Islet precursor cell (in vitro differentiated cells): ENCODE measurements at regions not wholly inside any gene's neighbourhood (a gene's known extent, or its start where the extent isn't known, plus 50 kb on each side); places are given as distances from the start of the nearest gene placed in this dataset.

Experiments used
- DNase-seq: peaks from one replicate; pipeline ENCODE4 v3.0.0-alpha.2; 2018

DNA sequence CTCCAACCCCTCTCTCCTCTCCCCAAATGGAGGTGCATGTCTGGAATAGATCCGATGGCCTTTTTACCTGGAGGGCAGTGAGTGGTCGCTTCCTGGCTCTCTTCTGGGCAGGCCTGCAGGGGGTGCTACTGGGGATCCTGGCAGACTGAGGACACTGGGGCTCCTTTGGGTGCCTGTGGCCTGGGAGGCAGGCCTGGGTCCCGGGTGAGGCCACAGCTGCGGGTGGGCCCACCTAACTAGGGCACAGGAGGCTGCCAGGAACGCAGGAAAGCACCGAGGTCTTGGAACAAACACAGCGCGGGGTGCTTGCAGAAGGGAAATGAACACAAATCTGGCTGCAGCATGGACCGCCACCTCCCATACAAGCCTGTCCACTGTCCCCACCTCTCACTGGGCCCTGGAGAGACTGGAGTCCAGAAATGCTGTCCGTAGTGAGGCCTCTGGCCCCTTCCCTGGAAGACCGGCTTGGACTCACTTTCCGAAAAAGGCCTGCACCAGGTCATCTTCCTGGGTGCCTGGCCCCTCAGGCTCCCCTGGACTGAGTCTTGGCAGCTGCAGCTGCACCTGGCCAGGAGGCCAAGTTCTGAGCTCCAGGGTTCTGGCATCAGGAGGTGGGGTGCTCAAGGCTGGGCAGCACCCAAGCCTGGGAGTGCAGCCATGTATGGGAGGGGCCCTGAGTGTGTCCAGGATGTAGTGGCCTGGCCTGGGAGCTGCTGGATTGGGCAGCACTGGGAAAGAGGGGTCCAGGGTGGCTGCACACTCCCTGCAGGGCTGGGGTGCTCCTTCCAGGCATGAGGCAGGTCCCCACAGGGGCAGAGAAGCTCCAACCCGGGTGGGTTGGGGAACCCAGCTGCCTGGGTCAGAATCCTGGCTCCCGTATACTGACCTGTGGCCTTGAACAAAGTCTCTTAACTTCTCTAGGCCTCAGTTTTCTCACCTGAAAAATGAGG, 195.1 kb downstream of the IRF8 start:
- no peak for DNase-seq

DNA sequence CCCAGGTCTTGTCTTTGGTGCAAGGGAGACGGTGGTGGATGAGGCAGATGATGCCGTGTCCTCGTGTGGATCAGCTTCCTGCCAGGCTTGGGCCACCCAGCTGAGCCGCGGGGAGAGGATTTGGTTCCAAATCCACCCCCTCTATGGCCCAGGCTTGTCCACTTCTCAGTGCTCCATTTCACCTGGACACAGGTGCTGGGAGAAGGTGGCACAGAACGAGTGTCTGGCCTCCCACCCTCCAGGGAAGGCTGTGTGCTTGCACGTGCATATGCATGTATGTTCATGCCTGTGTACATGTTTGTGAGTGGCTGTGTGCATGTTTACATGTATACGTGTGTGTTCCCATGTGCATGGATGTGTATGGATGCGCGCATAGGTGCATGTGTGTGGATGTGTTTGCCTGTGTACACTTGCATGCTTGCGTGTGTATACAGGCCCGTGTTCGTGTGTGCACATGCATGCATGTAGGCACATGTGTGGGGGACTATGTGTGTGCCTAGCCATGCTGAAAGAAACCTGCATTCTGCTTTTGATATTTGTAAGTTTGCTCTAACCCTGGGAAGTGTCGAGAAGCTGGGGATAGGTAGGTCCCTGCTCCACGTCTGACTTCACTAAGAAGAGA, 196.3 kb downstream of the IRF8 start:
- DNase-seq, result no peak

DNA sequence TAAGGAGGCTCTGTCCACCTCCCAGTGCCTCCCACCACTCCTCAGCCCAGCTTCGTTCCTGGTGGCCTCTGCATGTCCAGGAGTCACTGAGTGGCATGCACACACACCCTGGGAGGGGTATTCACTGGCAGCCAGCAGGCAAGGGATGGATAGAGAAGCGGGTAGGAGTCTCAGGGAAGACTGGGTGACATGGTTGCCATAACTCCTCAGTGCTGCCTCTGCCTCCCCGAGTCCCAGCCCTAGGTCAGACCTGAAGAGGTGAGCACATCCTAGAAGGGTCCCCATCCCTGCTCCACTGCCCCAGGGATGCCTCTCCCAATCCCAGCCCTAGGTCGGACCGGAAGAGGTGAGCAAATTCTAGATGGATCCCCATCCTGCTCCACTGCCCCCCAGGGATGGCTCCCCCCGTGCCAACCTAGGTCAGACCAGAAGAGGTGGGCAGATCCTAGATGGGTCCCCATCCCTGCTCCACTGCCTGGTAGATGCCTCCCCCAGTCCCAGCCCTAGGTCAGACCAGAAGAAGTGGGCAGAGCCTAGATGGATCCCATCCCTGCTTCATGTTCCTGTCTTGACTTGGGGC, 197.0 kb downstream of the IRF8 start:
- DNase-seq, result no peak

DNA sequence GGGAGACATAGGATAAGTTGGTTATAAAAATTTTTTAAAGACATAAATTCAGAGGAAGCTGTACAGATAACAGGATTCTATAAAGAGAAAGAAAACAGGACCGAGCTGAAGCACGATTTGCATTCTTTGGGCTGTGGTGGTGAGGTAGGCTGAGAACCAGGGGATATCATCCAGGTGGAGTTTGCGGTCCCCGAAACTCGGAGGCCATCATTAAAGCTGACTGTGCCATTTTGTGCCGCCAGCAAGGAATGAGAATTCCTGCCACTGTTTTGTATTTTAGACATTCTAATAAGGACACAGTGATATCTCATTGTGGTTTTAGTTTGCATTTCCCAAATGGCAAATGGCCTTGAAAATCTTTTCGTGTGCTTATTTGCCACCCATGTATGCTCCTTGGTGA, 197.9 kb downstream of the IRF8 start:
- no peak for DNase-seq

DNA sequence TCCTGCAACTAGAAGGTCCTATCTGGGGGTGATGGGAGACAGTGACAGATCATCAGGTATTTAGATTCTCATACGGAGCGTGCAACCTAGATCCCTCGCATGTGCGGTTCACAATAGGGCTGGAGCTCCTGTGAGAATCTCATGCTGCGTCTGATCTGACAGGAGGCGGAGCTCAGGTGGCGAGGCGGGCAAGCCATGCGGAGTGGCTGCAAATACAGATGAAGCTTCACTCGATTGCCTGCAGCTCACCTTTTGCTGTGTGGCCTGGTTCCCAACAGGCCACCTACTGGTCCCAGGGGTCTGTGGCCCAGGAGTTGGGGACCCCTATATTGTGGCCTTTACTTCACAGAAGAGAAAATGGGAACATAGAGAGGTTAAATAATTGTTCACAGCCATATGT, 200.4 kb downstream of the IRF8 start:
- DNase-seq, result no peak

DNA sequence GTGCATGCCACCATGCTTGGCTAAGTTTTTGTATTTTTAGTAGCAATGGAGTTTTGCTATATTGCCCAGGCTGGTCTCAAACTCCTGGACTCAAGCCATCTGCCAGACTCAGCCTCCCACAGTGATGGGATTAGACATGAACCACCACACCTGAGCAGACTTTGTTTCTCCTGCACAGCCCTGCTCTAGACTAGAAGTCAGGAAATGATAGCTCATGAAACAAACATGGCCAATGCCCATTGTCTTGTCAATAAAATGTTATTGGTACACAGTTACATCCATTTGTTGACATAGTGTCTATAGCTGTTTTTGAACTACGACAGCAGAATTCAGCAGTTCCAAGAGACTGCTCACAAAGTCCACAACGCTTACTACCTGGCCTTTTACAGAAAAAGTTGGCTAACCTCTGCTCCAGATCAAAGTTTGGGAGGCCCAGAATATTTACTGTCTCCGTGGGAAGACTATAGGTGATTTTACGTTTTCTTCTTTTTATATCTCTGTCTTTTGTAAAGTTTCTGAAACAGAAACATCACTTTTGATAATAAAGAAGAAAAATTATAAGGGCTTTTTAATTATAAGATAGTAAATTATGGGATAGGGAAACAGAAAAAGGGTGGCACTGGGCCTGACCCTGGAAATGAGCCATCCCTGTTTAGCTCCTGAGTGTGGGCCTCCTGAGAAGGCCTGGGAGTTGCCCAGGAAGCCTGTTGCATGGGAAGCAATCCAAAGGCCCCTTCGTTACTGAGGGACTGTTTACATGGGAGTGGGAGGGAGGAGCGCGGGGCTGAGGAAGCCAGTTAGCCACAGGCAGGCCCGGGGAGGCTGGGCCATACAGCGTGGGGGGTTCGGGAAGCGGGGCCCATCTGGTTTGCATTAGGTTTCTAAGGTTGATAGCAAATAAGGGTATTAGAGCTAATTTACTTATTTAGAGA, 201.5 kb downstream of the IRF8 start:
- DNase-seq, result no peak

DNA sequence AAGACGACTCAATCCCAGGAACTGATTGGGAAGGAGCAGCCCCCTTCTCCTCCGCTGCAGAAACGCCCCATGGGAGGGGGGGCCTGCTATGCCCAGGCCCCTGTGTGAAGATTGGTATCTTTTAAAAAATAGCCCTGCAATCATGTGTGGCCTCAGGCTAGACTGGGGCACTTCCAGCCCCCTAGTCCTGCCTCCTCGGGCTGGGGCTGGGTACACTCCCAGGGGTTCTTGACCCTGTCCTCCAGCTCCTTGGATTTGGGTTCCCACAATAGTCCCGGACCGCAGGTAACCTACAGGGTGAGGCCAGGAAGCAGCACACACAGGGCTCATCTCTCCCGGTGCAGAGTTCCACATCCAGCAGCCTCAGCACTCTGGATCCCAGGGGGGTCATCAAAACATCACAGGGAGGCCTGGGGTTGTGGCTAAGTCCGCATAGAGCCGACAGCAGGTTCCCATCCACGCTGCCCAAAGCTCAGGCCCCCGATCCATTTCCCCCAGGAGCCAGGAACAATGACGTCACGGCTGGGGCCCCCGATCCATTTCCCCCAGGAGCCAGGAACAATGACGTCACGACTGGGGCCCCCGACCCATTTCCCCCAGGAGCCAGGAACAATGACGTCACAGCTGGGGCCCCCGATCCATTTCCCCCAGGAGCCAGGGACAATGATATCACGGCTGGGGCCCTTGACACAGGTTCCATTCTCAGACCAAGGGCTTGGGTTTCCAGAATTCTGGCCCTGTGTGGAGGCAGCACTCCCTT, 202.4 kb downstream of the IRF8 start:
- DNase-seq, result no peak

DNA sequence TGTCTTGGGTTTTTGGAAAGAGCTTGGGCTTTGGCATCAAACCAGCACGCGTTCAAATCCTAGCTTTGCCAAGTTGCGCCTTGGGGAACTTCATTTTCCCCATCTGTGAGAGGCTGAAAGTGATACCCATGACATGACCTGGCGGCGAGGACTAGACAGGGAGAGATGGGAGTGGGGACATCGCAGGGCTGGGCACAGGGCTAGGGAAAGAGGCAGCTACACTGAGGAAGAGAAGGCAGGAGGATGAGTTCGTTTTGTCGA, 202.9 kb downstream of the IRF8 start:
- no peak for DNase-seq

DNA sequence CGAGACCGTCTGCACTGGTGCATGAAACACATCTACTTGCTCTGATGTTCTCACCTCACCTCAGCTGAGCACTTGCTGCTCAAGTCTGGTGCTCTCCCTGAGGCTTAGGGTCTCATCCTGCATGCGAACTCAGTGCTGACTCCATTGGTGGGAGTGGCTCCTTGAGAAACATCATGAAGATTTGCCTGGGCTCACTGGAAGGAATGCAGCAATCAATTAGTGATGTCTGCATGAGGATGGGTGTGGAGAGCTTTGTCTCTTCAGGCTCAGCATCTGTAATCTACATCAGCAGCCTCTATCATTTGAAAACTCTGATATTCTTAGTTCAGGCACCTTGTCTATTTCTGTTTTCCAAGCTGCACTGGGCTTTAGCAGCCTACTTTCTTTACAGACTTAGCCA, 204.4 kb downstream of the IRF8 start:
- no peak for DNase-seq

DNA sequence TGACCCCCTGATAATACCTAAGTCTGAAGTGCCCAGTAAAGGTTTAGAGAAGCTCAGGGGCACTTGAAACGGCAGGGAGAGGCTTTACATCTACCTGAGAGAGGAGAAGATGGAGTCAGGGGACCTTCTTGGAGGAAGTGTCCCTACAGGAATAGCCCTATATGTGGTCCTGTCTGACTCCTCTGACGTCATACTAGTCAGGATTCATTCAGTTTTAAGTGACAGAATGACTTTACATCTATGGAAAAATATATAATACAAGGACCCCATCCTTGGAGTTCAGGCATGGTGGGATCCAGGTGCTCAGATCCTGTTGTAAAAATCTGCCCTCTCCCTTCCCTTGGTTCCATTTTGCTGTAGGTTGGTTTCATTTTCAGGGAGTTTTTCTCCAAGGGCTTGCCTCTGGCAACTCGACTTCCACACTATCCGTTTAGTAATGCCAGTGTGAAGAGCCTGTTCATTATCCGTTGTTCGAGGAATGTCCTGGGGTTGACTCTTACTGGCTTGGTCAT, 205.6 kb downstream of the IRF8 start:
- DNase-seq, result no peak

DNA sequence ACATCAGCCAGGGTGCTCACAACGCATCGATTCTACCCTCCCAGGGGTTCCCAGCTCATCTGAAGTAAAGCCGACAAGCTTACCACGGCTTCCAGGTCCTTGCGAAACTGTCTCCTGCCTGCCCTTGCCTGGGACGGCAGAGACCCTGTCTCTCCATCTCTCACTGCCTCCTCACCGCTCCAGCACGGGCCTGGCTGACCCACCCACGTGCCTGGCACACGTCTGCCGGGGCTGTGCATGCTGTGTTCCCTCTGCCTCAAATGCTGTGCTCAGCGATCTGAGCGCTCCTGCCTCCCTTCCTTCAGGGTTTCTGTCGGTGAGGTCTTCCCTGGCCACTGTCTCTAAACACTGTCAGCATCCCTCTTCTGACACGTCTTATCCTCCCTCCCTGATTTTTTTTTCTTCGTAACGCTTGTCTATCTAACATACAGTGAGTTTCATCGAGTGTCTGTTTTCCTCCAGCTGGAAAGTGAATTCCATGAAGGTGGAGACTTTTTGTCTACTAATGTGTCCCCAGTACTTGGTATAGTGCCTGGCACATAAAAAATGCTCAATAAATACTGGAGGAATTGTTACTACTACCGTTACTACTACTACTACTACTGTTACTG, 208.4 kb downstream of the IRF8 start:
- DNase-seq, result no peak

DNA sequence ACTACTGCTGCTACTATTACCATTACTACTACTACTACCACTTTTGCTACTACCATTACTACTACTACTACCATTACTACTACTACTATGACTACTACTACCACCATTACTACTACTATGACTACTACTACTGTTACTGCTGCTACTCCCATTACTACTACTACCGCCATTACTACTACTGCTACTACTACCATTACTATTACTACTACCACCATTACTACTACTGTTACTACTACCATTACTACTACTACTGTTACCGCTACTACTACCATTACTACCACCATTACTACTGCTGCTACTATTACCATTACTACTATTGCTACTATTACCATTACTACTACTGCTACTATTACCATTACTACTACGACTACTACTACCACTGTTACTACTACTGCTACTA, 209.1 kb downstream of the IRF8 start:
- no peak for DNase-seq

DNA sequence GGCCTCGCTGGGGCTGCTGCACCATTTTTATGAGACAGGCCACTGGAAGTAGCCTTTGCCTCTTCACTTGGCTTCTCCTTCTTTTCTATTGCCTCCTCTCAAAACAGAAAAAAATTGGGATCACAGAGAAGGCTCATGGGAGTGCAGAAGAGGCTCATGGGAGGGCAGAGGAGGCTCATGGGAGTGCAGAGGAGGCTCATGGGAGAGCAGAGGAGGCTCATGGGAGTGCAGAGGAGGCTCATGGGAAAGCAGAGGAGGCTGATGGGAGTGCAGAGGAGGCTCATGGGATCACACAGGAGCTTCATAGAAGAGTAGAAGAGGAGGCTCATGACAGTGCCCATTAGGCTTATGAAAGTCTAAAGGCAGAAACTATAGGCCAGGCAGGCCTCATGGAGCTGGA, 211.2 kb downstream of the IRF8 start:
- no peak for DNase-seq

DNA sequence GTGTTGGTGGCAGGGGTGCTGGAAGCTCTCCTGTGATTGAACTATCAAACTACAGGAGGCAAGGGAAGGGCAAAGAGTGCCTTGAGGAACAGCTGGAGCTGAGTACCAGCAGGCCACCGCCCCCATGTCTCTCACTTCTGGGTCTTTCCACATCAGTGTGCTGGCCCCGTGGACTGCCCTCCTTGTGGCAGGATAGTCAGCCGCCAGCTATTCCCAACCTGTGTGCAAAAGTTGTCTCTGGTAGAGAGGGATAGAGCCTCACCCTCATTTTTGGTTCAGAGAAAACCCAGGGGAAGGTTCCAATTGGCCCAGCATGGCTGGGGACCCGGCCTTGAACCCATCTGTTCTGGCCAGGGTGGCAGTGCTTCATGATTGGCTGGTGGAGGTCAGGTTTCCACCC, 211.8 kb downstream of the IRF8 start:
- DNase-seq, result peak; percentile 28

DNA sequence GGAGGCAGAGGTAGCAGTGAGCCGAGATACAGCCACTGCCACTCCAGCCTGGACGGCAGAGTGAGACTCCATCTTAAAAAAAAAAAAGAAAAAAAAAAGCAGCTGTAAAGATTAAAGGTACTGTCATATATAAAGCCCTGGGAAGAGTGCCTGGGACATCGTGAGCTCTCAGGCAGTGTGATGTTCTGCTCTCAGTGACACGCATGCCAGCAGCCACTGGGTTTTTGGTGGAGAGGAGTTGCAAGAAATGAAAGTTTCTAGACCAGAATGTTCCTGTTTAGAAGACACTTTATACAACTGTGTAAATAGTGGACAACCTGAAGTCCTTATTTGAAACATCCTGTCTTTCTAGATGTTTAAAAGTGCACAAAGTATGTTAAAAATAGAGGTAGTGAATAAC, 213.2 kb downstream of the IRF8 start:
- DNase-seq, result no peak

DNA sequence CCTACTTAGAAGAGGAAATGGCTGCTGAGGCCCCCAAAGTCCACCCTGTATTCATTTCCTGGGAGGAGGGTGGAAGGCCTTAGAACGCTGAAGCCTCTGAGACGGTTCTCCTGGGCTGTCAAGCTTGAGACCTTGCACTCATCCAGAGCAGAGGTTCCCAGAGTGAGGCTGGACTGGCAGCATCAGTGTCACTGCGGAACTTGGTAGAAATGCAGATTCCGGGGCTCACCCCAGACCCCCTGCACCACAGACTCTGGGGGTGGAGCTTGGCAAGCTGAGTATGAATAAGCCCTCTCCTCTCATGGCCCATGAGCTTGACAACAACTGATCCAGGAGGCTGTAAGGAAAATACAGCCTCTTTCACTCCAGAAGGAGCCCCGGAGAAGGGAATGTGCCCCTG, 218.3 kb downstream of the IRF8 start:
- DNase-seq, result peak; percentile 43

DNA sequence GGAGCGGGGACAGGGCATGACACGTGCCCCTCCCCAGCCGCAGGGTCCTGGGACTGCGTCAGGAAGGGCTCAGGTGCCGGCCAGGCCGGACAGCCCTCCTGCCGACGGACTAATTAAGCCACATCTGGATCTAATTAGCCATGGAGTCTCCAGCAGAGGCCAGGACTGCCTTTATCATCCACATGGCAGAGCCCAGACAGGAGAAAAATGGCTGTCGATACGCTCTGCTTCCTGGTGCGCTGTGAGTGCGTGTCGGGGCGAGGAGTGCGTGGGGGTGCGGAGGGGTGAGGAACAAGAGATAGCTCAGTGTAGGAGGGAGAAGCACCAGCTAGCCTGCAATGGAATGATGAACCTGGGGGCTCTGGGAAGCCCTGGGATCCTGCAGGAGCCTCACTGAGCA, 218.8 kb downstream of the IRF8 start:
- DNase-seq, result peak; percentile 43

DNA sequence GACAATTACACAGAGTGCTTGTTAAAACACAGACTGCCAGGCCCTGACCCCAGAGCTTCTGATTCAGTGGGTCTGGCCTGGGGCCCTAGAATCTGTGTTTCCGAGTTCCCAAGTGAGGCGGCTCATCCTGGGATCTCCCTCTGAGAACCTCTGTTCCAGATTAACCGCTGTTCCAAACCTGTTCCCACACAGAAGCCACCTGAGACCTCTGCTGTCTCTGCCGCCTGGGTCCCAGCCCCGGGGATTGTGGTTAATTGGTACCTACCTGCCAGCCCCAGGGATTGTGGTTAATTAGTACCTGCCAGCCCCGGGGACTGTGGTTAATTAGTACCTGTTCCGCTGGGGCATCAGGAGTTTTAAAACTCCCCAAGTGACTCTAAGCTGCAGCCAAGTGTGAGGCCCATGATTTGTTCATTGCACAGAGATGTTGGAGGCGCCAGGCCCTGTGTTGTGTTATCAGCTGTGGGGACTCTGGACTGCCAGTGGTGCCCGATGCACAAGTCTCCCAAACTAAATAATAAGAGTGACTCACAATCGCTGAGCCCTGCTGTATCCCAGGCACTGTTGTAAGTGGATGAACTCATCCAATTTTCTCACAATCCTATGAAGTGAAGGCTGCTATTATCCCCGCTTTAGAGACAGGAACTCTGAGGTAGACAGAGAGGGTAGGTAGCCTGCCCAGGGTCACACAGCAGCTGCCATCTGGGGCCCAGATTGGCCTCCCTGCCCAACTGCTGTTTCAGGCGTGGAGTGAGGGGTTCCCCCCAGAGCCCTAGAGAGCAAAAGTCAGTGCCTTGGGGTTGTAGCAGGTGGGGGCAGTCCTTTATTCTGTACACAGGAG, 219.7 kb downstream of the IRF8 start:
- DNase-seq, result peak; percentile 52

DNA sequence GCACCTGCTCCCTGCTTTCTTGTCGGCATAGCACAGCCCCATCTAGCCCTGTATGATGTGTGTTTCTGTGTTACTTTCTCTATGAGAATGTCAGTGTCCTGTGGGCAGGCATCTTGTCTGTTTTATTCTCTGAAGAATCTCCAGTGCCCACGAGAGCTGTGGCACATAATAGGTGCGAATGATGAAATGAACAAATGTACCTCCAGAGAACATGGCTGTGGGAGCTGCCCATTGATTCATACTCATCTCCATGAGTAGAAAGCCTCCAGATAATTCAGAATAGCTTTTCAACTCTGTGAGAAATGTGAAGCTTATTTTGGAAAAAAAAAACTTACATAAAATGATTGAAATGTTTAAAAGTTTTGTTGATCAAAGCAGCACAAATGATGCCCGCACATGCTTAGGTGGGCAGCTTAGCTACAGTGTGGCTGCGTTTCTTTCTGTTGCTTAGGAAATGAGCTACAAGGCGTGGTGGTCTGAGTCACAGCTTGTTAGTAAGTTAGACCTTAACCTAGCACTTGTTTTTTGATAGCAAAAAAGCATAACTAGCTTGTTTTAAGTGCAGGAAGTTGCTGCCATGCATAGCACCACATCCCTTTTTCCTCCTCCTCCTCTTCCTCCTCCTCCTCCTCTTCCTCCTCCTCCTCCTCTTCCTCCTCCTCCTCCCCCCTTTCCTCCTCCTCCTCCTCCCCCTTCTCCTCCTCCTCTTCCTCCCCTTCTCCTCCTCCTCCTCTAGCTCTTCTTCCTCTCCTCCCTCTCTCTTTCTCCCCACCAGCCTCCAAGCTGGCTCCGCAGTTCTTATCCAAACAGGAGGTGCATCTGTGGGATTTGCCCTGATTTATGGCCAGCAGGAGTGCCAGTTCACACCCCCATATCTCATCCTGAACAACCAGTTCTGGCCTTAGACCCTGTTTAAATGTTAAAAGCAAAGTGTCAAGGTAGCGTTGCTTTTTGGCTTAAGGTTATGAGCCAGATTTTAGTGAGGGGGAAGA, 221.5 kb downstream of the IRF8 start:
- peak; percentile 22 for DNase-seq
